GM13977 (cell line): ENCODE measurements at regions not wholly inside any gene's neighbourhood (a gene's known extent, or its start where the extent isn't known, plus 50 kb on each side); places are given as distances from the start of the nearest gene placed in this dataset.
"Not testable (repeated sequence)": the region's sequence is repeated elsewhere in the genome, so short reads cannot be mapped to it uniquely, and the experiment has no call there.

Experiments used
- DNase-seq: peaks from one replicate; pipeline ENCODE4 v3.0.0; 2012; ENCODE audit warnings: low spot score
- CTCF ChIP-seq: IDR thresholded peaks from 2 replicates; pipeline ENCODE4 v1.5.1; 2012; ENCODE audit warnings: mild to moderate bottlenecking, control low read depth; ENCODE audit not compliant: insufficient read depth; ENCODE audit errors: extremely low read depth, missing control alignments
- in situ Hi-C: fragments of 300-500 bp; cut with MboI; formaldehyde crosslinking; loops from one replicate; pipeline ENCODE4 v1.12.0; 2022; ENCODE audit warnings: low sequenced_read_pairs, low pct_unique_long_range_greater_than_20kb, mixed read lengths, inconsistent platforms; ENCODE audit not compliant: unreplicated experiment

- peak; percentile 54 for DNase-seq
- in situ Hi-C loops: loop anchor here (10.0 kb wide), 1 partner anchor 120 kb away; no protein-coding TSS in a partner anchor
- TF ChIP-seq CTCF: peak; percentile 87
Observed at GRCh38 chr10:30534465-30535144, 94.9 kb downstream of the LYZL2 start.

DNA sequence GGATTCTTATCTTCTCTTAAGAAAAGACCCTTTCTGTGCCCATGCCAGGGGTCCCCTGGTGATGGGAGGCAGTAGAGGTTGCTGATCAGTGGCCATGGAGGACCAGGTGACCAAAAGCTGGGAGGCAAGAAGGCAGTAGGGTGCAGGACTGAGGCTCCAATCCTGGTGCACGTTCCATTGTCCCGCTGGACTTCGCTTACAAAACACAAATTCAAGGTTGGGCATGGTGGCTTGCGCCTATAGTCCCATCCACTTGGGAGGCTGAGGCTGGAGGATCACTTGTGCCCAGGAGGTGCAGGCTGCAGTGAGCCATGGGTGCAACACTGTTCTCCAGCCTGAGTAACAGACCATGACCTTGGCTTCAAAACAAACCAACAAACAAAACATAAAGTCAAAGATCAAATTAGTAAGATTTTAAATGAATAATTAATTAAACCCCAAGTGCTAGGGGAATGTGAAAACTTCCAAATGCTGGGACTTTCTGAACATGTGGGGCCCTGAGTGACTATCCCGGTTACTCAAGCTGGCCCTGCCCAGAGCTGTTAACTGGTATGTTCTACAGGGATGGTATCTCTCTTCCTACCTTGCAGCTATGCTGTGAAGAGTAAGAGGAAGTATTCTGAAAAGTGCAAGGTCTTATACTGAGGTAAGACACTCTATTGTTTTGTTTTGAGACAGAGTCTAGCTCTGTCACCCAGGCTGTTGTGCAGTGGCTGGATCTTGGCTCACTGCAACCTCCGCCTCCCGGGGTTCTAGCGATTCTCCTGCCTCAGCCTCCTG, 97.6 kb downstream of the LYZL2 start:
- in situ Hi-C loops: loop anchor here (10.0 kb wide), 1 partner anchor 117 kb away; no protein-coding TSS in a partner anchor

GRCh38 chr10:30529373-30529998, 95.5 kb downstream of the MAP3K8 start:
- TF ChIP-seq CTCF: no peak
- peak; percentile 45 for DNase-seq
- in situ Hi-C loops: no loop called here

More for the DNA sequence above, 97.6 kb downstream of the LYZL2 start:
- TF ChIP-seq CTCF: no peak
- DNase-seq: no peak

GRCh38 chr10:30528429-30528786, 94.4 kb downstream of the MAP3K8 start:
- in situ Hi-C loops: no loop called here
- TF ChIP-seq CTCF: no peak
- no peak for DNase-seq

- no peak for TF ChIP-seq CTCF
- in situ Hi-C loops: no loop called here
- DNase-seq: no peak
Observed at GRCh38 chr10:30527623-30528428, 93.8 kb downstream of the MAP3K8 start.

DNA sequence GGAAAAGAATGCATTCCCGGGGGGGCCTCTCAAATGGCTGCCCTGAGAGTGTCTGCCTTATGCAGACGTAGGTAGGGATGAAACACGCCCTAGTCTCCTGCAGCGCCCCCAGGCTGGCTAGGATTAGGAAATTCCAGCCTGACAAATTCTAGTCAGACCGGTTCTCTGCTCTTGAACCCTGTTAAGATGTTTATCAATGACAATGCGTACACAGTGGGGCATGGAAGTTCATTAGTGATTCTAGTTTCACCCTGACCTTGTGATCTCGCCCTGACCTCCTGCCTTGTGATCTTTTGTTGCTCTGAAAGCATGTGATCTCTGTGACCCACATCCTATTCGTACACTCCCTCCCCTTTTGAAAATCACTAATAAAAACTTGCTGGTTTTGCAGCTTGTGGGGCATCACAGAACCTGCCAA, 88.7 kb downstream of the MAP3K8 start:
- DNase-seq, in situ Hi-C loops: not testable (repeated sequence)
